SK-N-SH (cell line): ENCODE measurements at regions not wholly inside any gene's neighbourhood (a gene's known extent, or its start where the extent isn't known, plus 50 kb on each side); places are given as distances from the start of the nearest gene placed in this dataset.

Source experiments
- CTCF ChIA-PET: fragments of 300-600, 350-600 bp; formaldehyde crosslinking; extraction: SDS; loops from one replicate; lab custom pipeline; 2021; lab: Yijun Ruan, JAX
- POLR2A ChIA-PET: fragments of 350-600 bp; sonication (Branson Sonifier 250); formaldehyde crosslinking; extraction: SDS; loops from one replicate; lab custom pipeline; 2020; ENCODE audit warnings: antibody characterized with exemption, inconsistent platforms; lab: Yijun Ruan, JAX
- DNase-seq: peaks from one replicate; pipeline ENCODE4 v3.0.0; 2012
- H2AFZ ChIP-seq: fragments of 200-600 bp; sonication (generic); 2 replicates; pipeline ENCODE4 v1.8.1; 2016; ENCODE audit warnings: antibody characterized with exemption, mild to moderate bottlenecking, low read depth
- H3F3A ChIP-seq: fragments of 200-600 bp; sonication (generic); replicated peaks from 2 replicates; pipeline ENCODE3; 2016; ENCODE audit warnings: antibody characterized with exemption, mild to moderate bottlenecking; ENCODE audit not compliant: insufficient read depth
- H3K27ac ChIP-seq, 2 experiments: fragments of 200-500 bp in 1 of 2; fragments of 200-600 bp in 1 of 2; sonication (Bioruptor generic) in 1 of 2; sonication (generic), shearing (Covaris generic) in 1 of 2; 2 replicates each; pipeline versions ENCODE4 v1.5.1 to v1.6.1; 2014 to 2016; ENCODE audit warnings: low read depth in 2 of 2, inconsistent platforms in 1 of 2, low read length in 1 of 2, mild to moderate bottlenecking in 1 of 2, mixed read lengths in 1 of 2
- H3K27me3 ChIP-seq: fragments of 200-600 bp; sonication (generic), shearing (Covaris generic); 2 replicates; pipeline ENCODE4 v1.6.1; 2016; ENCODE audit warnings: mixed run types; ENCODE audit not compliant: insufficient read depth
- H3K36me3 ChIP-seq, 2 experiments: fragments of 200-500 bp in 1 of 2; fragments of 200-600 bp in 1 of 2; sonication (Bioruptor generic) in 1 of 2; sonication (generic) in 1 of 2; replicated peaks in 1 of 2; 2 replicates each; pipeline versions ENCODE3 to v1.5.1; 2014 to 2016; ENCODE audit warnings: low read length in 1 of 2, mild to moderate bottlenecking in 1 of 2; ENCODE audit not compliant: insufficient read depth in 2 of 2, control insufficient read depth in 1 of 2
- H3K4me1 ChIP-seq, 2 experiments: fragments of 200-500 bp in 1 of 2; fragments of 200-600 bp in 1 of 2; sonication (Bioruptor generic) in 1 of 2; sonication (generic), shearing (Covaris generic) in 1 of 2; 2 replicates each; pipeline versions ENCODE4 v1.5.1 to v1.6.1; 2014 to 2016; ENCODE audit warnings: low read depth in 1 of 2, low read length in 1 of 2, mixed run types in 1 of 2; ENCODE audit not compliant: insufficient read depth in 2 of 2, control insufficient read depth in 1 of 2
- H3K4me2 ChIP-seq: fragments of 200-600 bp; sonication (generic), shearing (Covaris generic); 2 replicates; pipeline ENCODE4 v1.6.1; 2017; ENCODE audit warnings: mixed run types
- H3K4me3 ChIP-seq, 2 experiments: fragments of 200-500 bp in 1 of 2; fragments of 200-600 bp in 1 of 2; sonication (Bioruptor generic) in 1 of 2; sonication (generic), shearing (Covaris generic) in 1 of 2; 2 replicates each; pipeline versions ENCODE4 v1.5.1 to v1.8.1; 2014 to 2016; ENCODE audit warnings: low read depth in 2 of 2, inconsistent platforms in 1 of 2, low read length in 1 of 2, mild to moderate bottlenecking in 1 of 2, mixed read lengths in 1 of 2, moderate library complexity in 1 of 2
- H3K79me2 ChIP-seq: fragments of 200-600 bp; sonication (generic); 2 replicates; pipeline ENCODE4 v1.8.1; 2017; ENCODE audit warnings: mild to moderate bottlenecking; ENCODE audit not compliant: insufficient read depth
- H3K9ac ChIP-seq: fragments of 200-600 bp; sonication (generic); 2 replicates; pipeline ENCODE4 v1.6.1; 2017; ENCODE audit warnings: mixed run types
- H3K9me2 ChIP-seq: fragments of 200-600 bp; sonication (generic); 2 replicates; pipeline ENCODE4 v1.6.1; 2017; ENCODE audit warnings: mixed run types
- H3K9me3 ChIP-seq: fragments of 200-600 bp; sonication (generic); 2 replicates; pipeline ENCODE4 v1.6.1; 2017; ENCODE audit warnings: mixed run types, mild to moderate bottlenecking, moderate library complexity
- H4K20me1 ChIP-seq: fragments of 200-600 bp; sonication (generic); 2 replicates; pipeline ENCODE4 v1.6.1; 2017; ENCODE audit warnings: mild to moderate bottlenecking, mixed run types; ENCODE audit not compliant: insufficient read depth
- EP300 ChIP-seq, 2 experiments: IDR thresholded peaks; 2 replicates each; pipeline versions ENCODE4 v1.4.0 to v1.6.1; 2012; ENCODE audit warnings: borderline replicate concordance in 1 of 2, low read depth in 1 of 2, low read length in 1 of 2
- FOXJ3 ChIP-seq: sonication (generic); formaldehyde crosslinking; IDR thresholded peaks from 2 replicates; pipeline ENCODE4 v1.5.1; 2020; ENCODE audit warnings: mild to moderate bottlenecking, missing genetic modification reagents
- FOXM1 ChIP-seq: IDR thresholded peaks from 2 replicates; pipeline ENCODE4 v1.4.0; 2012; ENCODE audit warnings: low read depth, mild to moderate bottlenecking
- GABPA ChIP-seq: IDR thresholded peaks from 2 replicates; pipeline ENCODE4 v1.4.0; 2012; ENCODE audit warnings: low read depth, mild to moderate bottlenecking
- GATA2 ChIP-seq: sonication (generic); formaldehyde crosslinking; IDR thresholded peaks from 2 replicates; pipeline ENCODE4 v1.5.0; 2020; ENCODE audit warnings: mild to moderate bottlenecking, missing genetic modification reagents
- IRF3 ChIP-seq: fragments of 150-350 bp; IDR thresholded peaks from 2 replicates; pipeline ENCODE4 v1.6.1; 2016; ENCODE audit warnings: mild to moderate bottlenecking, low read depth, low read length
- MAX ChIP-seq: IDR thresholded peaks from 2 replicates; pipeline ENCODE4 v1.4.0; 2012; ENCODE audit warnings: low read depth
- MXI1 ChIP-seq: IDR thresholded peaks from 2 replicates; pipeline ENCODE4 v1.6.1; 2012; ENCODE audit warnings: mild to moderate bottlenecking, low read depth, low read length, improper control_type of control experiment
- NFIC ChIP-seq: IDR thresholded peaks from 2 replicates; pipeline ENCODE4 v1.4.0; 2012; ENCODE audit warnings: borderline replicate concordance
- RAD21 ChIP-seq: IDR thresholded peaks from 2 replicates; pipeline ENCODE4 v1.6.1; 2012; ENCODE audit warnings: mild to moderate bottlenecking, low read length
- REST ChIP-seq: IDR thresholded peaks from 2 replicates; pipeline ENCODE4 v1.6.1; 2012; ENCODE audit warnings: mild to moderate bottlenecking, low read depth, low read length, moderate library complexity
- RXRA ChIP-seq: IDR thresholded peaks from 2 replicates; pipeline ENCODE4 v1.4.0; 2012; ENCODE audit warnings: low read depth, mild to moderate bottlenecking, borderline replicate concordance
- SMC3 ChIP-seq: IDR thresholded peaks from 2 replicates; pipeline ENCODE4 v1.6.1; 2012; ENCODE audit warnings: low read depth, low read length, improper control_type of control experiment
- TCF12 ChIP-seq: IDR thresholded peaks from 2 replicates; pipeline ENCODE4 v1.4.0; 2012
- USF1 ChIP-seq: IDR thresholded peaks from 2 replicates; pipeline ENCODE4 v1.4.0; 2012; ENCODE audit warnings: low read depth, borderline replicate concordance
- WGBS: methylation state at CpG from one replicate; pipeline ENCODE4 v1.1.6; 2017; ENCODE audit warnings: low lambda C conversion rate; 5-methylcytosine and 5-hydroxymethylcytosine counted together

- H3K36me3 ChIP-seq, result no peaks in the 10 kb centered on the region
- POLR2A ChIA-PET, result no interaction called here
Observed at GRCh38 chr2:8095978-8096377, 585.9 kb upstream of the ID2 start.

More at GRCh38 chr2:8095978-8096377, 585.9 kb upstream of the ID2 start:
- Histone ChIP-seq H3K9ac (no peak overlapping the region), H2AFZ (no peak overlapping the region), H3K27ac (no peak overlapping the region), H3K9me2 (no peaks in the 10 kb centered on the region), H3K4me2 (no peak overlapping the region), H3K9me3 (no peaks in the 10 kb centered on the region), H4K20me1 (no peaks in the 10 kb centered on the region), H3K27me3 (no peaks in the 10 kb centered on the region), H3K79me2 (no peaks in the 10 kb centered on the region), H3K4me3 (no peak overlapping the region), H3F3A (no peaks in the 10 kb centered on the region), H3K4me1 (no peaks in the 10 kb centered on the region)
- WGBS, result 80% methylated on average over 4 of the region's 4 CpGs
- no peak for DNase-seq
- CTCF ChIA-PET, result interaction anchor here (1.5 kb wide), 1 partner anchor 12 kb away, joined by 4 read pairs; no protein-coding TSS in a partner anchor
- no peak for TF ChIP-seq RAD21
- no peak for TF ChIP-seq MXI1
- TF ChIP-seq EP300 (IDR thresholded peaks at IDR 0.05; ENCODE audit: borderline replicate concordance in 1 of 2, low read depth in 1 of 2, low read length in 1 of 2), result no peak
- no peak for TF ChIP-seq USF1
- TF ChIP-seq MAX, result no peak
- TF ChIP-seq GABPA, result no peak
- no peak for TF ChIP-seq SMC3
- TF ChIP-seq RXRA, result no peak
- no peak for TF ChIP-seq NFIC
- no peak for TF ChIP-seq FOXJ3 (CRISPR knock-in tag)
- no peak for TF ChIP-seq IRF3
- no peak for TF ChIP-seq GATA2 (CRISPR knock-in tag)
- TF ChIP-seq REST, result no peak
- no peak for TF ChIP-seq TCF12
- TF ChIP-seq FOXM1, result no peak
- TF ChIP-seq, all 33 proteins: peak for 0
